WERI-Rb-1 (cell line): ENCODE measurements at regions not wholly inside any gene's neighbourhood (a gene's known extent, or its start where the extent isn't known, plus 50 kb on each side); places are given as distances from the start of the nearest gene placed in this dataset.
"Not testable (repeated sequence)": the region's sequence is repeated elsewhere in the genome, so short reads cannot be mapped to it uniquely, and the experiment has no call there.

Experiments
- DNase-seq: peaks from one replicate; pipeline ENCODE4 v3.0.0-alpha.2; 2020
- H3K27ac ChIP-seq: fragments of 250-450 bp; sonication (Bioruptor Pico); 2 replicates; pipeline ENCODE4 v1.5.1; 2020; ENCODE audit warnings: mild to moderate bottlenecking, moderate library complexity
- H3K27me3 ChIP-seq: fragments of 250-450 bp; sonication (Bioruptor Pico); 2 replicates; pipeline ENCODE4 v1.5.1; 2021; ENCODE audit warnings: mild to moderate bottlenecking, low read depth, moderate library complexity; ENCODE audit not compliant: insufficient read depth, severe bottlenecking
- H3K36me3 ChIP-seq: fragments of 250-450 bp; sonication (Bioruptor Pico); 2 replicates; pipeline ENCODE4 v1.5.1; 2020; ENCODE audit warnings: mild to moderate bottlenecking, moderate library complexity
- H3K4me3 ChIP-seq: 2 replicates; pipeline ENCODE4 v1.5.1; 2011; ENCODE audit warnings: low read depth, mild to moderate bottlenecking, control low read depth, low read length
- H3K9me3 ChIP-seq: fragments of 250-450 bp; sonication (Bioruptor Pico); 2 replicates; pipeline ENCODE4 v1.5.1; 2021; ENCODE audit warnings: mild to moderate bottlenecking, moderate library complexity; ENCODE audit not compliant: severe bottlenecking
- CTCF ChIP-seq: IDR thresholded peaks from 2 replicates; pipeline ENCODE4 v1.5.1; 2011; ENCODE audit warnings: low read depth, mild to moderate bottlenecking, control low read depth, inconsistent platforms, low read length

GRCh38 chr2:21833767-21834166 lies 710.0 kb downstream of the TDRD15 start:
- no peak overlapping the region for H3K4me3 ChIP-seq
- H3K36me3 ChIP-seq = no peaks in the 10 kb centered on the region
- DNase-seq = no peak
- H3K9me3 ChIP-seq = no peaks in the 10 kb centered on the region
- TF ChIP-seq CTCF = no peak
- no peak overlapping the region for H3K27ac ChIP-seq
- H3K27me3 ChIP-seq = no peaks in the 10 kb centered on the region

GRCh38 chr2:21836261-21836660 lies 712.5 kb downstream of the TDRD15 start:
- Histone ChIP-seq H3K36me3 (no peaks in the 10 kb centered on the region), H3K4me3 (no peak overlapping the region), H3K9me3 (no peaks in the 10 kb centered on the region), H3K27me3 (no peaks in the 10 kb centered on the region), H3K27ac (no peak overlapping the region)
- TF ChIP-seq CTCF = no peak
- DNase-seq = no peak

GRCh38 chr2:21836719-21837118 lies 713.0 kb downstream of the TDRD15 start:
- Histone ChIP-seq H3K9me3 (no peaks in the 10 kb centered on the region), H3K4me3 (no peak overlapping the region), H3K36me3 (no peaks in the 10 kb centered on the region), H3K27ac (no peak overlapping the region), H3K27me3 (no peaks in the 10 kb centered on the region)
- no peak for TF ChIP-seq CTCF
- DNase-seq = no peak

GRCh38 chr2:21837168-21837960 lies 713.6 kb downstream of the TDRD15 start:
- no peak for DNase-seq
- TF ChIP-seq CTCF = no peak

GRCh38 chr2:21841341-21841740 lies 717.6 kb downstream of the TDRD15 start:
- DNase-seq = no peak
- H3K4me3 ChIP-seq = no peak overlapping the region
- no peaks in the 10 kb centered on the region for H3K27me3 ChIP-seq
- H3K9me3 ChIP-seq = no peaks in the 10 kb centered on the region
- no peak overlapping the region for H3K27ac ChIP-seq
- H3K36me3 ChIP-seq = no peaks in the 10 kb centered on the region
- TF ChIP-seq CTCF = no peak

More at GRCh38 chr2:21837168-21837960, 713.6 kb downstream of the TDRD15 start:
- H3K9me3 ChIP-seq = no peaks in the 10 kb centered on the region
- H3K36me3 ChIP-seq = no peaks in the 10 kb centered on the region
- H3K27ac ChIP-seq = no peak overlapping the region
- H3K4me3 ChIP-seq = no peak overlapping the region
- no peaks in the 10 kb centered on the region for H3K27me3 ChIP-seq

- H3K27me3 ChIP-seq, H3K36me3 ChIP-seq, DNase-seq, H3K4me3 ChIP-seq, H3K9me3 ChIP-seq, H3K27ac ChIP-seq: not testable (repeated sequence)
These were observed 726.6 kb downstream of the TDRD15 start for GRCh38 chr2:21850367-21850766.
